GM12891 (cell line): ENCODE measurements at regions not wholly inside any gene's neighbourhood (a gene's known extent, or its start where the extent isn't known, plus 50 kb on each side); places are given as distances from the start of the nearest gene placed in this dataset.

Source experiments
- POLR2A ChIP-seq: IDR thresholded peaks from 2 replicates; pipeline ENCODE4 v1.6.1; 2011; ENCODE audit warnings: low read depth, low read length, control low read depth
- POLR2AphosphoS5 ChIP-seq: IDR thresholded peaks from 2 replicates; pipeline ENCODE4 v1.6.1; 2011; ENCODE audit warnings: low read depth, low read length, control low read depth
- SPI1 ChIP-seq: IDR thresholded peaks from 2 replicates; pipeline ENCODE4 v1.6.1; 2011; ENCODE audit warnings: low read depth, low read length, control low read depth
- TAF1 ChIP-seq: IDR thresholded peaks from 2 replicates; pipeline ENCODE4 v1.6.1; 2011; ENCODE audit warnings: low read depth, low read length, control low read depth

GRCh38 chr2:172204762-172205161, 102.1 kb upstream of the DLX2 start:
- TF ChIP-seq POLR2A (no peak), POLR2AphosphoS5 (no peak), TAF1 (no peak), SPI1 (no peak)
